OCI-LY1 (cell line): ENCODE measurements at regions not wholly inside any gene's neighbourhood (a gene's known extent, or its start where the extent isn't known, plus 50 kb on each side); places are given as distances from the start of the nearest gene placed in this dataset.

Experiments
- H2AFZ ChIP-seq: fragments of 200-600 bp; sonication (generic), shearing (Covaris generic); 2 replicates; pipeline ENCODE4 v1.6.0; 2014; ENCODE audit warnings: antibody characterized with exemption, mild to moderate bottlenecking, low read length
- H3F3A ChIP-seq: fragments of 200-600 bp; sonication (generic), shearing (Covaris generic); 2 replicates; pipeline ENCODE4 v1.6.0; 2014; ENCODE audit warnings: mild to moderate bottlenecking, antibody characterized with exemption, low read length, moderate library complexity; ENCODE audit not compliant: insufficient read depth
- H3K27ac ChIP-seq: fragments of 200-600 bp; sonication (generic); 2 replicates; pipeline ENCODE4 v1.5.1; 2014; ENCODE audit warnings: low read length, mixed run types, mild to moderate bottlenecking, low read depth; ENCODE audit not compliant: poor library complexity, severe bottlenecking
- H3K27me3 ChIP-seq: fragments of 200-600 bp; sonication (generic); 2 replicates; pipeline ENCODE4 v1.6.0; 2014; ENCODE audit warnings: antibody characterized with exemption, mild to moderate bottlenecking, low read length, moderate library complexity; ENCODE audit not compliant: insufficient read depth
- H3K36me3 ChIP-seq: fragments of 200-600 bp; sonication (generic); 2 replicates; pipeline ENCODE4 v1.6.1; 2014; ENCODE audit warnings: mild to moderate bottlenecking, antibody characterized with exemption, low read length, moderate library complexity, mixed read lengths; ENCODE audit not compliant: insufficient read depth
- H3K4me1 ChIP-seq: fragments of 200-600 bp; sonication (generic); 2 replicates; pipeline ENCODE4 v1.5.1; 2014; ENCODE audit warnings: mild to moderate bottlenecking, low read length, moderate library complexity; ENCODE audit not compliant: insufficient read depth, severe bottlenecking
- H3K4me2 ChIP-seq: fragments of 200-600 bp; sonication (generic), shearing (Covaris generic); 2 replicates; pipeline ENCODE4 v1.6.1; 2014; ENCODE audit warnings: low read length
- H3K4me3 ChIP-seq: fragments of 200-600 bp; sonication (generic); 2 replicates; pipeline ENCODE4 v1.5.1; 2014; ENCODE audit warnings: low read length, low read depth, mild to moderate bottlenecking, mixed read lengths; ENCODE audit not compliant: poor library complexity, severe bottlenecking
- H3K79me2 ChIP-seq: fragments of 200-600 bp; shearing (Covaris generic); 2 replicates; pipeline ENCODE4 v1.6.1; 2016; ENCODE audit warnings: mixed run types, low read length, mixed read lengths; ENCODE audit not compliant: insufficient read depth
- H3K9ac ChIP-seq: fragments of 200-600 bp; sonication (generic), shearing (Covaris generic); 2 replicates; pipeline ENCODE4 v1.6.1; 2014; ENCODE audit warnings: mild to moderate bottlenecking, low read length, mixed read lengths
- H3K9me2 ChIP-seq: fragments of 200-600 bp; sonication (generic), shearing (Covaris generic); 2 replicates; pipeline ENCODE4 v1.6.1; 2014; ENCODE audit warnings: low read depth, mild to moderate bottlenecking, low read length, mixed read lengths
- H3K9me3 ChIP-seq: fragments of 200-600 bp; shearing (Covaris generic); 2 replicates; pipeline ENCODE4 v1.6.1; 2014; ENCODE audit warnings: low read length, mixed read lengths
- H4K20me1 ChIP-seq: fragments of 200-600 bp; sonication (generic), shearing (Covaris generic); 2 replicates; pipeline ENCODE4 v1.6.0; 2016; ENCODE audit warnings: mild to moderate bottlenecking, low read length; ENCODE audit not compliant: insufficient read depth
- EZH2 ChIP-seq: fragments of 200-600 bp; sonication (generic), shearing (Covaris generic); IDR thresholded peaks from 2 replicates; pipeline ENCODE4 v1.8.0; 2017; ENCODE audit warnings: borderline replicate concordance, mixed run types, mild to moderate bottlenecking, antibody characterized with exemption, low read length, moderate library complexity, mixed read lengths
- TF ChIP-seq, protein P1 (sequence below): fragments of 200-600 bp; sonication (generic), shearing (Covaris generic); IDR thresholded peaks from 2 replicates; pipeline ENCODE4 v1.5.1; 2017; ENCODE audit warnings: mild to moderate bottlenecking, antibody characterized with exemption, low read length, moderate library complexity, mixed read lengths

DNA sequence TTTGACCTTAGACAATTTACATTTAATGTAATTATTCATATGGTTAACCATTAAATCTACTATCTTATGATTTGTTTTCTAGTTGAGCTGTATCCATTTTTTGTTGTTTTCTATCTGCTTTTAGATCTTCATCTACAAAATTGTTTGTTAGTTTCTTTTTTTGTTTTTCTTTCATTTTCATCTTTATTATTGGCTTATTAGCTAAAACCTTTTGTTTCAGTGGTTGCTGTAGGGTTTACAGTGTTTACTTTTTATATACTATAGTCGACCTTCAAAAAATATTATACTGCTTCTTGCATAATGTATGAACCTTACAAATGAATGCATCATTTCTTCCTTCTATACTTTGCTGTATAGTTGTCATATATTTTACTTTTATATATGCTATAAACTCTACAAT lies 651.6 kb upstream of the PLXNA2 start:
- H3K9ac ChIP-seq: no peak overlapping the region
- H2AFZ ChIP-seq: no peak overlapping the region
- no peak overlapping the region for H3K4me2 ChIP-seq
- no peak for TF ChIP-seq EZH2
- TF ChIP-seq, protein P1, sequence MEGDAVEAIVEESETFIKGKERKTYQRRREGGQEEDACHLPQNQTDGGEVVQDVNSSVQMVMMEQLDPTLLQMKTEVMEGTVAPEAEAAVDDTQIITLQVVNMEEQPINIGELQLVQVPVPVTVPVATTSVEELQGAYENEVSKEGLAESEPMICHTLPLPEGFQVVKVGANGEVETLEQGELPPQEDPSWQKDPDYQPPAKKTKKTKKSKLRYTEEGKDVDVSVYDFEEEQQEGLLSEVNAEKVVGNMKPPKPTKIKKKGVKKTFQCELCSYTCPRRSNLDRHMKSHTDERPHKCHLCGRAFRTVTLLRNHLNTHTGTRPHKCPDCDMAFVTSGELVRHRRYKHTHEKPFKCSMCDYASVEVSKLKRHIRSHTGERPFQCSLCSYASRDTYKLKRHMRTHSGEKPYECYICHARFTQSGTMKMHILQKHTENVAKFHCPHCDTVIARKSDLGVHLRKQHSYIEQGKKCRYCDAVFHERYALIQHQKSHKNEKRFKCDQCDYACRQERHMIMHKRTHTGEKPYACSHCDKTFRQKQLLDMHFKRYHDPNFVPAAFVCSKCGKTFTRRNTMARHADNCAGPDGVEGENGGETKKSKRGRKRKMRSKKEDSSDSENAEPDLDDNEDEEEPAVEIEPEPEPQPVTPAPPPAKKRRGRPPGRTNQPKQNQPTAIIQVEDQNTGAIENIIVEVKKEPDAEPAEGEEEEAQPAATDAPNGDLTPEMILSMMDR: no peak
- no peaks in the 10 kb centered on the region for H3K27me3 ChIP-seq
- H3K4me1 ChIP-seq: no peaks in the 10 kb centered on the region
- H3K9me3 ChIP-seq: no peaks in the 10 kb centered on the region
- no peaks in the 10 kb centered on the region for H3K36me3 ChIP-seq
- no peaks in the 10 kb centered on the region for H3F3A ChIP-seq
- no peak overlapping the region for H3K27ac ChIP-seq
- no peak overlapping the region for H3K4me3 ChIP-seq
- H4K20me1 ChIP-seq: no peaks in the 10 kb centered on the region
- H3K9me2 ChIP-seq: no peaks in the 10 kb centered on the region
- no peaks in the 10 kb centered on the region for H3K79me2 ChIP-seq

DNA sequence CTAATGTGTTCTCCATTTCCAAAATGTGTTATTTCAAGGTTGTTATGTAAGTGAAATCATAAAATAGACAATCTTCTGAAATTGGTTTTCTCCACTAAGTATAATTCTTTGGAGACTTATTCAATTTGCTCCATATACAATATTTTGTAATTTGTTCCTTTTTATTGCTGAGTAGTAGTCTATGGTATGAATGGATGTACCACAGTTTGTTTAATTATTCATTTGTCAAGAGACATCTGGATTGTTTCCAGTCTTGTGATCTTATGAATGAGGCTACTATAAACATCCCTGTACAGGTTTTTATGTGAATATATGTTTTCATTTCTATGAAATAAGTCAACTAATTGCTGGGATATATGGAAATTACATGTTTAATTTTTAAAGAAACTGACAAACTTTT lies 652.6 kb upstream of the PLXNA2 start:
- H3K27me3 ChIP-seq: no peaks in the 10 kb centered on the region
- H3K4me3 ChIP-seq: no peak overlapping the region
- H3K79me2 ChIP-seq: no peaks in the 10 kb centered on the region
- H3K4me2 ChIP-seq: no peak overlapping the region
- no peak overlapping the region for H2AFZ ChIP-seq
- no peaks in the 10 kb centered on the region for H3F3A ChIP-seq
- no peaks in the 10 kb centered on the region for H3K9me2 ChIP-seq
- H3K9ac ChIP-seq: no peak overlapping the region
- no peaks in the 10 kb centered on the region for H3K4me1 ChIP-seq
- no peaks in the 10 kb centered on the region for H3K36me3 ChIP-seq
- TF ChIP-seq, protein P1: no peak
- no peak for TF ChIP-seq EZH2
- no peaks in the 10 kb centered on the region for H4K20me1 ChIP-seq
- no peaks in the 10 kb centered on the region for H3K9me3 ChIP-seq
- no peak overlapping the region for H3K27ac ChIP-seq

DNA sequence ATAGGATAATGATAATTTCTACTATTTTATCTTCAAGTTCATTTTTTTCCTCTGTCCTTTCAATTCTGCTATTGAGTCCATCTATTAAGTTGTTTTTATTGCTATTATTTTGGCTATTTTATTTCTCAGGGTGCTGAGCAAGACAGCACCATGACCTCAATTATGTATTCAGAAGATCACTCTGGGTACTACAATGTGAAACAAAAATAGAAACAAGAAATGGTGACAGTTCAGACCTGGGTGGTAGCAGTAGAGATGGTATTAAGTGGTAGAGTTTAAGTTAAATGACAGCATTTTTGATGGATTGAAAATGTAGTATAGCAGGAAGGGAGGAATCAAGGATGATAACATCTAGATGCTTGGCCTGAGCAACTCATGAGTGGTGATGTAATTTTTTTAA lies 655.3 kb upstream of the PLXNA2 start:
- H4K20me1 ChIP-seq: no peaks in the 10 kb centered on the region
- no peaks in the 10 kb centered on the region for H3K36me3 ChIP-seq
- H3K9me3 ChIP-seq: no peaks in the 10 kb centered on the region
- H3K9me2 ChIP-seq: no peaks in the 10 kb centered on the region
- H3K27ac ChIP-seq: no peak overlapping the region
- H3K79me2 ChIP-seq: no peaks in the 10 kb centered on the region
- H3K9ac ChIP-seq: no peak overlapping the region
- H3K4me3 ChIP-seq: no peak overlapping the region
- no peaks in the 10 kb centered on the region for H3K4me1 ChIP-seq
- H3K4me2 ChIP-seq: no peak overlapping the region
- TF ChIP-seq, protein P1: no peak
- no peak for TF ChIP-seq EZH2
- H3K27me3 ChIP-seq: no peaks in the 10 kb centered on the region
- no peaks in the 10 kb centered on the region for H3F3A ChIP-seq
- H2AFZ ChIP-seq: no peak overlapping the region
